ENCODE measurements at regions not wholly inside any gene's neighbourhood (a gene's known extent, or its start where the extent isn't known, plus 50 kb on each side); places are given as distances from the start of the nearest gene placed in this dataset.

DNA sequence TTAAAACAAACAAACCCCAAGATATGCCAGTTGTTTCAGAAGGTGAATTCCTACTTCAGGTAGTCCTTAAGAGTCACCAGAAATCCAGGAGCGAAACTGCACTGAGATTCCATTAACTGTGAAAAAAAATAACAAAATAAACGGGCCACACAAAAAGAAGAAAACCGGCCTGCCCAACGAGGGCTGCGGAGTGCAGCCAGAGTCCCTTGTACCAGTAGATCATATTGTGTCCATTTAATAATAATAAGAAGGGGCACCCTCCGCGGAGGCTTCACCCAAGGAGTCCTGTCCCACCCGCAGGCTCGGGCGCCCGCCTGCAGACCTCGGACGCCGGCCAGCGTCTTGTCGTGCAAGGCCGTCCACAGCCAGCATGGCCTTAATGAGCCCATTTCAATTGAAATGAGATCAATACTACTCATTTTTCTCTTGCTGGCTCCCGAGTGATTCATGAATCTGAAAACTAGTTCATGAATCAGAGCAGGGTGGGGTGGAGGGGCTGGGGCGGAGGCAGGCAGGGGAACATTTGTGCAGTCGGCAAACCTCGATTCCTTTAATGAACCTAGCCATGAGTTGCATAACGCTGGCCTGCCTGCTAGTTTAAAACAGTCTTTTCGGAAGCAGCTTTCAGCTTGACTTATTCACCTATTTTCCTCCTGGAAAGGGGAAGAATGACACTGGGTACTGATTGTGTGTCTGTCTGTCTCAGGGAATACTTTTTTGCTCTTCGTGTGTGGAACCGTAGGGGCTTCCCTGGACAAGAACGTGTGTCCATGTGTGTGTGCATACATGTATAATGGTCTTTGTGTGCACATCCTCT is 113.1 kb upstream of the IRF2BP2 start:
- peak; percentile 68 for DNase-seq (ENCODE audit: low read depth, low spot score)

DNA sequence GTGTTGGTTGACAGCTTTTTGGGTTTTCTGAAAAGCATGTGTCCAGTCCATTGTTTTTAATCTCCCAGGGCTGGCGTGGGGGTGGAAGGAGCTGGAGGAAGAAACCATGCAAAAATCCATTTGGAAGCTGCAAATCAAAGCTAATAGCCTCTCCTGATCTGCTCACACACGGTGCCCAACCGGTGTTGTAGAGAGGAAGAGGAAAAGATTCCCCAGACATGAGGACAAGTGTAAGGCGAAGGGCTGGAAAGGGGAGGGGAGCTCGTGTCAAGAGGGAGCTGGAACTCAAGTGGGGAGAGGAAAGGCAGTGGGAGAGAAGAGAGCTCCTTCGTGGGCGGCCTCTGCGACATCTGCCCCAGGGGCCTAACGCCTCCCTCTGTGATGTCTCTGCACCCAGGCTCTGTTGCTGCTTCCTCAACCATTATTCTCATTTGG is 112.3 kb upstream of the IRF2BP2 start:
- no peak for DNase-seq (ENCODE audit: low read depth, low spot score)

DNA sequence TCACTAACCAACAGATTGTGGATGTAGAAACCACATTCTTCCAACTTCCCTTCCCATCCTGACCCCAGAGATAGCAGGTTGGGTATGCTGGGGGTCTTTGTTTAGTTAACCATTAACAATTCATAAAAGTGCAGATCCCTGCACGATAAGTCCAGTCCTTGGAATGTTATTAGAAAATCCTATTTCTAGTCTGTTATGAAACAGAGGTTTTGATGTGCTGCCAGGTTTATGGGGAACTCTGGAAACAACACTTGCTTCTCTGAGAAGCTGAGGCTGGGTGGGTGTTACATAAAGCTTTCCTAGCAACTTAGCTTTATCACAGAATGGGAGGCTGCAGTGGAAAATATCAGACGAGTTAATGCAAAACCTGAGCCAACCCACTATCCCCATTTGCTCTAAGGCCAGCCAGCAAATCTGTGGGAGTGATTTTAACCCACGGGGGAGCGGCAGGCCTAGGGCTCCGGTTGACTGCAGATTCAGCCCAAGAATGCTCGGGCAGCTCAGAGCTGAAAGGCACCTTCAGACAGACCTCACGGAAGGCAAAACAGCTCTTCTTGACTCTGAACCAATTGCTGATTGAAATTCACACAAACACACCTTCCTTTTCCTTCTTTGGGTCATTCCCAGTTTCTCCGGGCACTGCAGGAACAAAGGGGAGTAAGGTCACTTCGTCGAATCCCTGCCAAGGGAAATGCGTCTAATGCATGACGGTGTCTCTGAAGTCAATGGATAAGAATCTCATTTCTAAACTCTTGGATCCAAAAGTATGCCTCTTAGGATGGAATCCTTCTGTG is 111.7 kb upstream of the IRF2BP2 start:
- peak; percentile 90 for DNase-seq (ENCODE audit: low read depth, low spot score)

DNA sequence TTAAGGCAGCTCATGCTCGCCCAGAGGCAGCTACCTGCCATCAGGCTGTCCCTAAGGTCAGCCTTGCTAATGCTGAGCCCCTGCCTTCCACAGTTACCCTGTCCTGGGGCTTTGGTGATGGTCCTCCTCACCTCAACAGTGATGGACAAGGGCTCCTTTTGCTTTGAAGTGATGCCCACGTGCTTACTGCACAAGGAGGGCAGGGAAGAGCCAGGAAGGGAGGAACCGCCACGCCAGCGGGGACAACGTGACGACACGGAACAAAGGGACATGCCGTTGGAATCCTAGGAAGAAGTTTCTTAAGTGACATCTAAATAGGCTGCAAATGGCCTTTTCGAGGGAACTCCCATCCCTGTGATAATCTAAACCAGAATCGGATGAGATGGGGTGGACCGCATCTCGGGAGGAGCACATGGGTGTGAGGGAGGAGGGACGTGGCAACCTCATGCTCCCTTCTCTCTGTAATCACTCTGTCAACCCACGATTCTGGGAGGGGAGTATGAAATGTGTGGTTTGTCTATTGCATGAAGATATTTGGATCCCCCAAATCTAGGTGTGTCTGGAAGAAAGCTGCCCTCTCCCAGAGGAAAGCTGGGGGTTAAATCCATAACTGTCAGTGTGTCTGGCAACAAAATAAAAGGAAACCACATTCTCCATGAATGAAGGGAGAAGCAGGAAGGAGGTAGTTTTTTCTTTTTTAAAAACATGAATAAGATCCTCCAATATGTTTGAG is 110.9 kb upstream of the IRF2BP2 start:
- no peak for DNase-seq (ENCODE audit: low read depth, low spot score)

DNA sequence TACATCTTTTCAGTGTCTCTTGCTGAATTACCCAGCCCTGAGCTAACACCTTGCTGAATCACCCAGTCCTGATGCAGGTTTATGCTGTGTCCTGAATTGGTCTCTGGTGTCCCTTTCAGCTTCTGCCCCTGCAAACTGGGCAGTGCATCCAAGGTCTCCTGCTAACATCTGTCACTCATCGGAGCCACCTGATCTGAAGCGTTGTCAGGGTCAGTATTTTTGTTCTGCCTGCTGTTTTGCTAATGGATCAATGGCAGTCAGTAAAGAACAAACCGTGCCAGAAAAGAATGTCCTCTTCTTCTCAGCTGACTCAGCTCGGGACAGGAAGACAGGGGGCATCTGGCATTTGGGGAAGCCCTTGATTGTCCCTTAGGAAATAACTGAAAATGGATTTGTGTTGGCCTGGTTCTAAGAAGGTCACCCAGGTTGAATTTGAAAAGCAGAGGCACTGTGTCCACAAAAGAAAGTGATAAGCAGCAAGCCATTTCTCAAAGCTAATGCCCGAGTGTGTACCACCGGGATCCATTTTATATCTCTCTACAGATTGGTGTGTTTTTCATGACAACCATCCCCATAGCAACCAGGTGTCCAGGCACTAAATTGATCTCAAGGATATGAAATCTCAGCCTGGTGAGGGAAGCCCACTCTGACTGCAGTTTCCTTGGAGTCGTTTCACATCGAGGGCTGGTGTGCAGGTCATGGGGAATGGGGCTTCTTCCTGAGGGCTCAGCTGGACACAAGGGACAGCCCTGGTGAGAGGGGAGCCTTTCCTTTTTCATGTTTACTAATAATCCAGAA is 109.7 kb upstream of the IRF2BP2 start:
- DNase-seq (ENCODE audit: low read depth, low spot score): no peak

DNA sequence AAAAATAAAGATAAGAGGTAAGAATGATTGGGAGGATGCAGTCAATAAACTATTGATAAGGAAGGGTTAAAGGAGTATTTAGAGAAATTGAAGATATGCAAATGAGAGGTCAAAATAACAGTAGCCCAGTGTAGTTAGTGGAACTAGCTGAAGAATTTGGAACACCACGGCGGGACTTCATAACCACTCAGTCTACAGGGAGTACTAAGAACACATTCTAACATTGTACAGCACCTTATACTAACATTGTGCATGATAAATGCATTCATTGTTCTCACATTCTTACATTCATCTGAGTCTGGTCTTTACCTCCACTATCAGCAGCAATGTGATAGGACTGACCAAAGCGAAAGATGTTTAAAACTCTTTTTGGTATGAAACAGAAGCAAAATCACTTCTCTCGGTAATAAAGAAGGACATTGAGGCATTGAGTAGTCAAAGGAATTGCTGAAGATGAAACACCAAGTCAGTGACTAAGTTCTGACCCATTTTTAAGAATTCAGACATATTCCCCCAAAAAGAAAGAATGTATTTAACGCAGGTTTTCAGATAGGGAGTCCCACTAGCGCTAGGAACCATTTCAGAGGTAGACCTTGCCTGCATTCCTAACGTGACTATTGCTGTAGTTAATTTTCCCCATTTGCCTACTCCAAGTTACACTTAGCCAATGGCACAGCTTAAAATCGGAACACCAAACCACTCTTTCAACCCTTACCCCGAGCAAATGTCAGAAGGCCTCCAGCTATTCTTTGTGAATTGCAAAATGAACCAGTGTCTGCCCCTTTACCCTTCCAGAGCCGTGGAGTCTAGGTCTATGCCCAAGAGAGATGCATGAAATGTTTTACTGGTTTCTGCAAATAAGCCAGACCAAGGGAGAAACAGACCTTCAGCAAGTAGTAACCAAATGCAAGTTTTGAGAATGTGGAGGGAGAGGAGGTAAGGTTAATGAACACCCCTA is 108.8 kb upstream of the IRF2BP2 start:
- DNase-seq (ENCODE audit: low read depth, low spot score): no peak

DNA sequence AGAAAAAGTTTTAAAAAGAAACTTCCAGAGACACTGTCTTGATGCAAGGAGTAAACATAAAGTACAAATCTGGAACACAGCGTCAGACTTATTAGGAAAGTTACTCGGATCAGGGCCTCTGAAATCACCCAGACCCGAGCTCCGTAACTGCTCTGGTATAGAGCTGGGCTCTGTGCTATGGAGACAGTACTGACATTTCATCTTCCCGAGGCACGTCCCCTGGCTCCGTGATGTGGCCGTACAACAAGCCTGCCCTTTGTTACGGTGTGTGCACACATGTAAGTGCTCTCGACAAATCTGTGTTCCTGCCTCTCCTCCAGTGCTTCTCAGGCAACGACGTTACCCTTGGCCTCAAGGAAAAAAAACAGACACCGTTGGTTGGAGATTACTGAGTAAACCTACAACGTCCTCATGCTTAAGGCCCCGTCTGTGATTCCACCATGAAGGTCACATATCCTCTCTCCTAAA is 107.0 kb upstream of the IRF2BP2 start:
- DNase-seq (ENCODE audit: low read depth, low spot score): no peak

DNA sequence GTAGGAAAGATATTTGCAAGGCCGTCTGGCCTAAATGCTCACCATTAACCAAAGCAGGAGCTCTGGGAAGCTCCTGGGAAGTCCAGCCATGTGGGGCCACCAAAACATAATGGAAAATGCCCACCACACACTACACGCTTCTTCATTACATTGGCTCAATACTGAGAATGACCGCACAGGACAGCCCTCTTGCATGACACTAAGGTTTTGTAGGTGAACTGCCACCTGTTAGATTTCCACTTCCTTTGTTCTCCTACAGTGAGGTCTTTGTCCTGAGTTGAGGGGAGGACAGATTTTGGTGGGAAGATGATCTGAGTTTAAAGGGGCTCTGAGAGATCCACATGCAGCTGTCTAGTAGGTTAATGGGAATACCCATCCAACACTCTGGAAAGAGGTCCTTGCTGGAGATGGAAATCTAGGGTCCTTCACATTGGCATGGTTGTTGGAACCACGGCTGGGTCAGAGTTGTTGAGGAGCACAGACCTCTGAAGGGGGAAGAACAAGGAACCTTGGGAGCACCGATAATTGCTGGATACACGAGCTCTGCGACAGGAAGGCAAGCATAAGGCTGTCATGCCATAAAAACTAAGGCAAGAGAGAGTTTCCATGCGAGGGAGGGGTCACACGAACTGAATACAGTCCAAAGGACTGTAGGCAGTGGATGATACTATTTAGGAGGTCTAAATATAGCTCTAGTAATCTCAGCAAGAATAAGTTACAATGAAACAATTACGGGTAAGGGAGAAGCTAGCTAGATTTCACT is 105.5 kb upstream of the IRF2BP2 start:
- DNase-seq (ENCODE audit: low read depth, low spot score): no peak

DNA sequence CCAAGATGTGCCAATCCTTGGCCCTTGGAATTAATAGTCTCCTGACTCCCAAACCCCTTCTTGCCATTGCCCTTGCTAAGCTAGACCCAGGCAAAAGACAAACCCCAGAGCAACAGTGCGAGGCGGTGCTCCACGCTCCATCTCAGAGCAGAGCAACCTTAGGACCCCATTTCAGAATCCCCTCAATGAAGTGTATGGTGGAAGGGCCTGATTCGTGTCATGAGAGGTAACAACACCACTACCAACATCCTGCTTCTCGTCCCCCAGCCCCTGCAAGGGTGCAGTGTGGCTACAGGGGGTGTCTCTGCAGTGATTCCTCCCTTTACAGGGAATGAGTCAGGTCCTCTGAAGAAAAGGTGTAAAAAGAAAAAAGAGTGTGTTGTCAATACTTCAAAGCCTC is 103.9 kb upstream of the IRF2BP2 start:
- no peak for DNase-seq (ENCODE audit: low read depth, low spot score)

DNA sequence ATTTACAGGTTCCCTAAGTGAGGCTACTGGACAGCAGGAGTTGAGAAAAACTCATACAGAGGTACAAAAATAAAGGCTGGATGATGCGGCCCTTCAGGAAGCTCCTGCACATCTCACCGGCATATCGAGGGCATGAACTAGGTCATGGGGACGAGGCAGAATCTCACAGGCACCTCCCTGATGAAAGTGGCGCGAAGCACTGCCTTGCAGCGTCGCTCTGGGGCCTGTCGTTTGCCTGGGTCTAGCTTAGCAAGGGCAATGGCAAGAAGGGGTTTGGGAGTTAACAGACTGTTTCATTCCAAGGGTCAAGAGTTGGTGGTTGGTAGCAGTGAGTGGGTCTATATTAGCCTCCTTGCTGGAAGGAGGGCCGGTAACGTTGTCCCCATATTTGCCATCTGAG is 103.5 kb upstream of the IRF2BP2 start:
- no peak for DNase-seq (ENCODE audit: low read depth, low spot score)

DNA sequence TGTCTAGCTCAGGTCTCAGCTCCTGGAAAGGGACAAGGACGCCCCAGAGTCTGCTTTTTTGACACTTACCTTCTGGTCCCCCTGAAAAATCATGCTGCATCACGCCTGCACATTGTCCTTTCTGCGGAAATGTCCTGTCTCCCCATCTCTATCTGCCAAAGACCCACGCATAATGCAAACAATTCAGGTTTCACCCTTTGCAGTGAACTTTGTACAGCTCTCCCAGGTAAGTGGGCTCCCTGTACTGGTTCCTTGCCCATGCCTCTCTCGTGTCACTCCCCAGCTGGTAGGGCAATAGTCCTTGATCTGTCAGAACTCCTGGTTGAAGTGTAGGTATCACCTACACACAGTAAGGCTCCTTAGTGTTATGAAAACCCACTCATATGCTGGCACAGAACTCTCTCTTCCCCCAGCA is 102.9 kb upstream of the IRF2BP2 start:
- no peak for DNase-seq (ENCODE audit: low read depth, low spot score)

DNA sequence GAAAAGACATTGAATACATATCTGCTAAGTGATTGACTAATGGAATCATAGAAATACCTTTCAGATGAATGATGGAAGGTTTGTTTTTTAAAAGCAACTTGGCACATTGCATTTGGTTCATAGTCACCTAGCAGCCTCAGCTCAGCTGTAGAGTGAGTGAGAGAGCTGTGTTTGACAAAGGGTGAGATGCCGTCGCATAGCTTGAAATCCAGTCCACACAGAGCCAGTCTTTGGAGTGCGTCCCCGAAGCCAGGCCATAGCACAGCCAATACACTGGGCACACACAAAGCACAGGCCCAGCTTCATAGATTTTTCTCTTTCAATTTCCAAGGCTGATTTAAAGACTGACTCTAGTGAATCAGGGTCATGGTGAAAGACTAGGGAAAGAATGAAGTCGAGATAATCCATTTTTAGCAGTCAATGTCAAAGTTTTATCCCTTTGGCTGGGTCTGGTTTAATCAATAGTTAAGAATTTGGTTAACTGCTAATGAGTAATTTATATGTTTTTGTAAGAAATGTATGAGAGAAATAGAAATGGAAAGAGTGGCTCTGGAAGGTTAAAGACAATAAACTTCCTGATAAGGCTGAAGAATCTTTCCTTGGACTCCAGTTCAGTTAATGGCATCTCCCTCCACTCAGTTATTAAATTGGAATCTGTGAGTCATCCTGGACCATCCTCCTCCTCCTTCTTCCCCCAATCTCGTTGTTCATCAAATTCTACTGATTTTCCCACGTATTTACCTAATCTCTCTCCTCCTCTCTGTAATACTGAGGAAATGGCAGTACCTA is 101.2 kb upstream of the IRF2BP2 start:
- no peak for DNase-seq (ENCODE audit: low read depth, low spot score)

DNA sequence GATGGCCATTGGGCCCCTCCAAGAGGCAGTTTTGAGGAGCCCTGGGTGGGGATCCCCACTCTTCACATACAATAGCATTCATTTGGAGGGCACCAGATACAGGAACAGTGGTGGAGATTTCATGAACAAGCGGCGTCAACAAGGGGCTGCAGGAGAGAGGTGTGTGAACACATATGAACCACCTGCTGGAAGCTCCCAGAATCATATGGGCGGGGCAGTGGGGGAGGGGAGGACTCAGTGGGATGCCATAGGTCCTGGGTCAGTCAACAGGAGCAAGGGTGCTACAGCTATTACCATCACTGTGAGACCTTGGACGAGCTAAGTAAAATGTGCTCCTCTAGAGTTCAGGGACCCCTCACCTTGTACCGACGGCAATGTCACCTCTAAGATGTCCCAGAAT is 100.4 kb upstream of the IRF2BP2 start:
- no peak for DNase-seq (ENCODE audit: low read depth, low spot score)

DNA sequence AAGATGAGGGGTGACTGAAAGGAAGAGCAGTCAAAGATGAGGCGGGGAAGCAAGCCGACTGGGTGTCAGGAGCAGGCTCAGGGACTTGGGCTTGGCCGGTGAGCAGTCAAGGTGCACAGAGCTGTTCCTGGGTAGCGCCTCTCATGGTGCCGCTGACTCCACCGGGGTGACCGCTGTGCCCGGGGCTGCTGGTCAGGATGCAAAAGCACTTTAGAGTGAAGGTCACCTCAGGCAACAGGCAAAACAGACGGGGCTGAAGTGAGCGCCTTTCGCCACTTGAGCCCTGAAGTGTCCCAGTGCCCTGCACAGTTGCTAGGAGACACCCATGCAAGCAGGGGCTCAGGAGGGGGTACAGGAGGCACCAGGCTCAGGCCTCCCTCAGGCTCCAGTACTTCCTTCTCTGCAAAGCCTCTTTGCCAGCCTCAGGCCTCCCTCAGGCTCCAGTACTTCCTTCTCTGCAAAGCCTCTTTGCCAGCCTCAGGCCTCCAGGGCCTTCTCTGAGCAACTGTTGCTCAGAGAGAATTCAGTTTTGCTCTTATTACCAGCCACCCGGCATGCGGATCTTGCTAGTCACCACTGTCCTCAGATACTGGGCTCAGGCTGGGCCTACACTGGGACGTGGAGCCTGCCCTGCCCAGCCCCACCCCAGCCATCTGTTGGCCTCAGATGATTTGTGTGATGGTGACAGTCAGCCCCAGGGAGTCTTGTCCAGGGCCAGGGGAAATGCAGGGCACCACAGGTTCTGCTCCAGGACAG is 99.7 kb upstream of the IRF2BP2 start:
- no peak for DNase-seq (ENCODE audit: low read depth, low spot score)

DNA sequence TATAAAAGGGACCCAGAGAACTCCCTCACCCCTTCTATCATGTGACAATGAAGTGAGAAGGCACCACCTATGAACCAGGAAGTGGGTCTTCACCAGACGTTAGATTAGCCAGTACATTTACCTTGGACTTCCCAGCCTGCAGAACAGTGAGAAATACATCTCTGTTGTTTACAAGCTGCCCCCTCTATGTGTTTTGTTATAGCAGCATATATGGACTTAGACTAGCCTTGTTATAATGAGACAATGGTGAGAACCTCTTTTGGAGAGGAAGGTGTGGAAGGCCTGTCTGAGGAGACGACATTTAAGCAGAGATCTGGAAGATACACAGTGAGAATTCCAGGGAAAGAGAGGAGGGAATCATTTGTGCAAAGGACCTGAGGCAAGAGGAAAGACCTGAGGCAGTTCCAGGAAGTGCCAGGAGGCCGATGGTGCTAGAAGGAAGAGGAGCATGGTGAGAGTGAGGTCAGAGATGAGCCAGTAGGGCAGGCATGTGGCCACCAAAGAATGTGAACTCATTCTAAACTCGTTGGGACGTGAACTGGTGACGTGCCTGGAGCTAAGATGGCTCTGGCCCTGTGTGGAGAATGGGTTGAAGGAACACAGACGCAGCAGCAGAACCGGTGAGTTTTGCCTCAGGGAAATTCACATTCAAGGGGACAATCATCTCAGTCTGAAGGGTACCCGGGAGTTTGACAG is 98.9 kb upstream of the IRF2BP2 start:
- DNase-seq (ENCODE audit: low read depth, low spot score): no peak

DNA sequence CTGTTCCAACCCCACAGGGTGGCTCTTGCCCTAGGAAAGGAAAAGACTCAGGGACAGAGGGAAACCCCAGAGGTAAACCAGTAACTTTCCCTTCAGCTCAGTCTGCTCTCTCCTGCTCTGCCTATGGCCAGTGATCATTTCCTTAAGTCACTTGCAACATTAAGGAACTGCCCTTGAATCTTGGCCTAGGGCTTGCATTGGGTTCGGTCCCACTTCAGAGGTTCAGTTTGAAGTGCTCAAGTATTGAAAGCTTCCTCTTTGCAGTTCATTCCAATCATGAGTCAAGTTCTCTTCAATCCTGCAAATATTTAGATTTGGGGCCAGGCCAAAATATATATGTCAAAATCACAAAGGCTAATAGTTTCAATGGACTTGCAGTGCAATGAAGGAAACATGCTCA is 97.7 kb upstream of the IRF2BP2 start:
- no peak for DNase-seq (ENCODE audit: low read depth, low spot score)

DNA sequence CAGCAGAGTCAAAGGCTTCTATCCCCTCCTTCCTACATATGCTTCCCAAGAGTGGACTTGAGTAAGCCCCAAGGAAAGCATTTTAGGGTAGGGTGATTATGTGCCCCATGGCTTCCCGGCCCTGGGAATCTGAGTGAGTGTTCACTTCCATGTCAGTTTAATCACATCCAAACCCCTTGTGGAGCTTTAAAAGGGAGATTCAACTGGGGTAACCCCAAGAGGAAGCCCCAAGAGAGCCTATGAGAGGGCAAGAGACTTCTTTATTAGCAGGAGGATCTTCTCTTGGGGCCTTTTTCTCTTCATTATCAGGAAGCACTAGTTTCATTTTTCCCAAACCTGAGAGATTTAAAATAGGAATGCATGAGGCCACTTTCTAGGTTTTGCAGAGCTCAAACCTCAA is 97.0 kb upstream of the IRF2BP2 start:
- no peak for DNase-seq (ENCODE audit: low read depth, low spot score)

All from pulmonary artery endothelial cell (primary cell).